Esophagus squamous epithelium (tissue), 4 donors: ENCODE measurements at regions not wholly inside any gene's neighbourhood (a gene's known extent, or its start where the extent isn't known, plus 50 kb on each side); places are given as distances from the start of the nearest gene placed in this dataset.

Source experiments
- POLR2A ChIP-seq, 4 donors: fragments of 450-650 bp; IDR thresholded peaks; one replicate each; pipeline ENCODE4 v1.6.1; 2017; ENCODE audit warnings: antibody characterized with exemption in 4 of 4, mild to moderate bottlenecking in 4 of 4, moderate library complexity in 3 of 4
- TF ChIP-seq, protein P1 (sequence below), 6 experiments: fragments of 450-650 bp in 4 of 6; fragments of 200-600 bp in 2 of 6; sonication (generic) in 2 of 6; IDR thresholded peaks; one replicate each; pipeline ENCODE4 v1.5.1; 2016 to 2019; ENCODE audit warnings: antibody characterized with exemption in 6 of 6, mild to moderate bottlenecking in 4 of 6, moderate library complexity in 4 of 6

DNA sequence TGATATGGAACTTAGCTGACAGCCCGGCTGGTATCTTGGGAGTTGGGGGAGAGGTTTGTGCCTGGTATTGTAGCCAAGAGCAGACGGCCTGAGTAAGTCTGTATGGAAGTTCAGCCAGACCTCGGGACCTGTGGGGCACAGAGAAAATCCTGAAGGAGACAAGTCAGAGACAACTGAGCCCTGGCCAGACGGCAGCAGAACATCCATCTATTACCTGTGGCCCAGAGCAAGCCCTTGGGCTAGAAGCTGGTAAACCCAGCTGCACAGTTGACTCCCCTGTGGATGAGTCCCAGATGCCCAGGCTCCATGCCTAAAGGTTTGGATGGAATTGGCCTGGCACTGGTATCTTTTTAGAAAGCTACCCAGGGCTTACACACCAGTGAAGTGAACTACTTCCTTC lies 70.4 kb upstream of the DLG1 start:
- TF ChIP-seq, protein P1, sequence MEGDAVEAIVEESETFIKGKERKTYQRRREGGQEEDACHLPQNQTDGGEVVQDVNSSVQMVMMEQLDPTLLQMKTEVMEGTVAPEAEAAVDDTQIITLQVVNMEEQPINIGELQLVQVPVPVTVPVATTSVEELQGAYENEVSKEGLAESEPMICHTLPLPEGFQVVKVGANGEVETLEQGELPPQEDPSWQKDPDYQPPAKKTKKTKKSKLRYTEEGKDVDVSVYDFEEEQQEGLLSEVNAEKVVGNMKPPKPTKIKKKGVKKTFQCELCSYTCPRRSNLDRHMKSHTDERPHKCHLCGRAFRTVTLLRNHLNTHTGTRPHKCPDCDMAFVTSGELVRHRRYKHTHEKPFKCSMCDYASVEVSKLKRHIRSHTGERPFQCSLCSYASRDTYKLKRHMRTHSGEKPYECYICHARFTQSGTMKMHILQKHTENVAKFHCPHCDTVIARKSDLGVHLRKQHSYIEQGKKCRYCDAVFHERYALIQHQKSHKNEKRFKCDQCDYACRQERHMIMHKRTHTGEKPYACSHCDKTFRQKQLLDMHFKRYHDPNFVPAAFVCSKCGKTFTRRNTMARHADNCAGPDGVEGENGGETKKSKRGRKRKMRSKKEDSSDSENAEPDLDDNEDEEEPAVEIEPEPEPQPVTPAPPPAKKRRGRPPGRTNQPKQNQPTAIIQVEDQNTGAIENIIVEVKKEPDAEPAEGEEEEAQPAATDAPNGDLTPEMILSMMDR (IDR thresholded peaks at IDR 0.05), result no peak
- TF ChIP-seq POLR2A (IDR thresholded peaks at IDR 0.05), result no peak
